ENCODE measurements at regions not wholly inside any gene's neighbourhood (a gene's known extent, or its start where the extent isn't known, plus 50 kb on each side); places are given as distances from the start of the nearest gene placed in this dataset.

GRCh38 chr1:222420633-222421032 is 127.3 kb downstream of the HHIPL2 start:
- Histone ChIP-seq H3K79me2 (replicated peaks; ENCODE audit: insufficient read depth, low read length) (no peaks in the 10 kb centered on the region), H3K4me2 (ENCODE audit: low read length) (no peak overlapping the region), H3K4me3 (ENCODE audit: low read length) (no peak overlapping the region), H4K20me1 (ENCODE audit: insufficient read depth) (no peaks in the 10 kb centered on the region), H3K27ac (ENCODE audit: low read length) (no peak overlapping the region), H3K9ac (ENCODE audit: low read length) (no peak overlapping the region), H2AFZ (ENCODE audit: low read depth, low read length) (no peak overlapping the region), H3K9me3 (ENCODE audit: low read length) (no peaks in the 10 kb centered on the region), H3K9me2 (ENCODE audit: insufficient read depth, low read length) (no peaks in the 10 kb centered on the region), H3F3A (ENCODE audit: insufficient read depth, low read length, poor library complexity, severe bottlenecking) (no peaks in the 10 kb centered on the region), H3K27me3 (ENCODE audit: insufficient read depth, low read depth, low read length) (no peaks in the 10 kb centered on the region), H3K36me3 (ENCODE audit: insufficient read depth, low read length) (no peaks in the 10 kb centered on the region)
- TF ChIP-seq, protein P1, sequence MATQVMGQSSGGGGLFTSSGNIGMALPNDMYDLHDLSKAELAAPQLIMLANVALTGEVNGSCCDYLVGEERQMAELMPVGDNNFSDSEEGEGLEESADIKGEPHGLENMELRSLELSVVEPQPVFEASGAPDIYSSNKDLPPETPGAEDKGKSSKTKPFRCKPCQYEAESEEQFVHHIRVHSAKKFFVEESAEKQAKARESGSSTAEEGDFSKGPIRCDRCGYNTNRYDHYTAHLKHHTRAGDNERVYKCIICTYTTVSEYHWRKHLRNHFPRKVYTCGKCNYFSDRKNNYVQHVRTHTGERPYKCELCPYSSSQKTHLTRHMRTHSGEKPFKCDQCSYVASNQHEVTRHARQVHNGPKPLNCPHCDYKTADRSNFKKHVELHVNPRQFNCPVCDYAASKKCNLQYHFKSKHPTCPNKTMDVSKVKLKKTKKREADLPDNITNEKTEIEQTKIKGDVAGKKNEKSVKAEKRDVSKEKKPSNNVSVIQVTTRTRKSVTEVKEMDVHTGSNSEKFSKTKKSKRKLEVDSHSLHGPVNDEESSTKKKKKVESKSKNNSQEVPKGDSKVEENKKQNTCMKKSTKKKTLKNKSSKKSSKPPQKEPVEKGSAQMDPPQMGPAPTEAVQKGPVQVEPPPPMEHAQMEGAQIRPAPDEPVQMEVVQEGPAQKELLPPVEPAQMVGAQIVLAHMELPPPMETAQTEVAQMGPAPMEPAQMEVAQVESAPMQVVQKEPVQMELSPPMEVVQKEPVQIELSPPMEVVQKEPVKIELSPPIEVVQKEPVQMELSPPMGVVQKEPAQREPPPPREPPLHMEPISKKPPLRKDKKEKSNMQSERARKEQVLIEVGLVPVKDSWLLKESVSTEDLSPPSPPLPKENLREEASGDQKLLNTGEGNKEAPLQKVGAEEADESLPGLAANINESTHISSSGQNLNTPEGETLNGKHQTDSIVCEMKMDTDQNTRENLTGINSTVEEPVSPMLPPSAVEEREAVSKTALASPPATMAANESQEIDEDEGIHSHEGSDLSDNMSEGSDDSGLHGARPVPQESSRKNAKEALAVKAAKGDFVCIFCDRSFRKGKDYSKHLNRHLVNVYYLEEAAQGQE (IDR thresholded peaks at IDR 0.05; ENCODE audit: borderline replicate concordance), result no peak
- TF ChIP-seq EP300 (conservative IDR thresholded peaks at IDR 0.05; ENCODE audit: poor library complexity, severe bottlenecking), result no peak
- TF ChIP-seq MXI1 (conservative IDR thresholded peaks at IDR 0.05; ENCODE audit: poor library complexity, severe bottlenecking), result no peak
- TF ChIP-seq POLR2AphosphoS5 (IDR thresholded peaks at IDR 0.05), result no peak
- TF ChIP-seq CTCF (IDR thresholded peaks at IDR 0.05; ENCODE audit: poor library complexity, severe bottlenecking), result no peak
- TF ChIP-seq EZH2 (IDR thresholded peaks at IDR 0.05; ENCODE audit: borderline replicate concordance, insufficient read depth, low read length, poor library complexity, severe bottlenecking), result no peak

DNA sequence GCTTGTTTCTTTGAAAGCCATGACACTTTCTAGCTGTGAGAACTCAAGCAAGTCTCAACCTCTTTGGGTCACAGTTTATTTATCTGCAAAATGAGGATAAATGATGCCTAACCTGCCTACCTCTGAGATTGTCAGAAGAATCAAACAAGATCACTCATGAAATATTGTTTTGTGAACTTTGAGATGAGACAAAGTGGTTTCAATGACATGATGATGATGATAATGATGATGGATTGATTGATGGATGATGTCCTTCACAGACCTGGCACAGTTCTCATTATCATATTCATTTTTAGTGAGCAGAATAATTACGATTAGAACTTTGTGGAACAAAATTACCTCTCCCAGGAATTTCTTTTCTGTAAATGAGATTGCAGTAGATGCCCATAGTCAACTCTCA is 129.2 kb downstream of the HHIPL2 start:
- TF ChIP-seq TAF1 (IDR thresholded peaks at IDR 0.05; ENCODE audit: low read depth) (no peak), EP300 (conservative IDR thresholded peaks at IDR 0.05; ENCODE audit: poor library complexity, severe bottlenecking) (peak; percentile 94), POLR2AphosphoS5 (IDR thresholded peaks at IDR 0.05) (peak; percentile 84)
- no peak overlapping the region for H3K4me3 ChIP-seq (ENCODE audit: low read length)
- no peaks in the 10 kb centered on the region for H3K9me2 ChIP-seq (ENCODE audit: insufficient read depth, low read length)
- no peaks in the 10 kb centered on the region for H3K9me3 ChIP-seq (ENCODE audit: low read length)
- H3K79me2 ChIP-seq (replicated peaks; ENCODE audit: insufficient read depth, low read length), result no peaks in the 10 kb centered on the region
- H3F3A ChIP-seq (ENCODE audit: insufficient read depth, low read length, poor library complexity, severe bottlenecking), result no peaks in the 10 kb centered on the region
- H3K27me3 ChIP-seq (ENCODE audit: insufficient read depth, low read depth, low read length), result no peaks in the 10 kb centered on the region
- H3K4me2 ChIP-seq (ENCODE audit: low read length), result no peak overlapping the region
- H4K20me1 ChIP-seq (ENCODE audit: insufficient read depth), result no peaks in the 10 kb centered on the region
- H2AFZ ChIP-seq (ENCODE audit: low read depth, low read length), result no peak overlapping the region
- H3K27ac ChIP-seq (ENCODE audit: low read length), result no peak overlapping the region
- no peaks in the 10 kb centered on the region for H3K36me3 ChIP-seq (ENCODE audit: insufficient read depth, low read length)
- no peak overlapping the region for H3K9ac ChIP-seq (ENCODE audit: low read length)

GRCh38 chr1:222417264-222417663 is 130.6 kb downstream of the HHIPL2 start:
- Histone ChIP-seq H2AFZ (ENCODE audit: low read depth, low read length) (no peak overlapping the region), H3F3A (ENCODE audit: insufficient read depth, low read length, poor library complexity, severe bottlenecking) (no peaks in the 10 kb centered on the region), H3K79me2 (replicated peaks; ENCODE audit: insufficient read depth, low read length) (no peaks in the 10 kb centered on the region), H4K20me1 (ENCODE audit: insufficient read depth) (no peaks in the 10 kb centered on the region), H3K9ac (ENCODE audit: low read length) (no peak overlapping the region), H3K27ac (ENCODE audit: low read length) (no peak overlapping the region), H3K9me3 (ENCODE audit: low read length) (peaks cover 3% of the 10 kb centered on the region), H3K4me3 (ENCODE audit: low read length) (no peak overlapping the region), H3K27me3 (ENCODE audit: insufficient read depth, low read depth, low read length) (no peaks in the 10 kb centered on the region), H3K4me2 (ENCODE audit: low read length) (no peak overlapping the region), H3K9me2 (ENCODE audit: insufficient read depth, low read length) (no peaks in the 10 kb centered on the region), H3K36me3 (ENCODE audit: insufficient read depth, low read length) (no peaks in the 10 kb centered on the region)
- TF ChIP-seq POLR2AphosphoS5 (IDR thresholded peaks at IDR 0.05), result no peak

Measured in neural cell (in vitro differentiated cells).